H1 (cell line): ENCODE measurements at regions not wholly inside any gene's neighbourhood (a gene's known extent, or its start where the extent isn't known, plus 50 kb on each side); places are given as distances from the start of the nearest gene placed in this dataset.

ENCODE experiments used
- BACH1 ChIP-seq: IDR thresholded peaks from 2 replicates; pipeline ENCODE4 v1.6.1; 2012; ENCODE audit warnings: low read length, improper control_type of control experiment
- CREB1 ChIP-seq: IDR thresholded peaks from 2 replicates; pipeline ENCODE4 v1.6.1; 2012; ENCODE audit warnings: inconsistent platforms
- RBBP5 ChIP-seq: IDR thresholded peaks from 2 replicates; pipeline ENCODE4 v1.7.1; 2012; ENCODE audit warnings: low read depth, mild to moderate bottlenecking, inconsistent platforms, low read length, moderate library complexity, borderline replicate concordance
- YY1 ChIP-seq: IDR thresholded peaks from 2 replicates; pipeline ENCODE4 v1.6.1; 2011; ENCODE audit warnings: low read depth, mild to moderate bottlenecking, low read length

DNA sequence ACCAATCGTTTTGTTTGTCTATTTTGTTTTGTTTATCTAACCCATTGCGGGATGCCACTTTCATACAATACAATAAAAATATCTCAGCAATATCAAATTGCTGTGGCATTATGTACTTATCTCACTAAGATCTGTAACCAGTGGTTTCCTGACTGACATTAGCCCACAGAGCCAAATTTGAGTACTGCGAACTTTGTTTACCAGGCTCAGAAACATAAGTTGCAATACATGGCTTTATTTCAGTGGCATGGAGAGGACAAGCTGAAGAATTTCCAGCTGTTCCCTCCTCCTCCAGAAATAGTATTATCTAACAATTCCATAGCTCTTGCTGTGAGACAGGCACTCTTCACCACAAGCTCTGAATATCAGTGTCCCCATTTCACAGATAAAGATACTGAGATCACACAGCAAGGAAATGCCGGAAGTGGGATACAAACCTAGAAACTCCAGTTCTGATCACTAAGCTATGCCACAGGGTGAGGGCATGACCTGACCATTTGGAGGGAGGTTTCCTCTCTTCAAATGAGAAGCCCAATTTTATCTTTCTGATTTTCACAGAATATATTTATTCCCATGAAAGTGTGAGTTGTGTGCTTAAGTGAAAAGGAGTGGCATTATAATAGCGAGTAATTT is 469.9 kb upstream of the CBLB start (continued):
- TF ChIP-seq RBBP5 (no peak), YY1 (no peak), BACH1 (no peak), CREB1 (no peak)
